GM12892 (cell line): ENCODE measurements at regions not wholly inside any gene's neighbourhood (a gene's known extent, or its start where the extent isn't known, plus 50 kb on each side); places are given as distances from the start of the nearest gene placed in this dataset.
A peak's percentile ranks its signal among the peaks of the same experiment; 100 is the strongest.
"Not testable (repeated sequence)": the region's sequence is repeated elsewhere in the genome, so short reads cannot be mapped to it uniquely, and the experiment has no call there.

Experiments used
- DNase-seq: peaks from one replicate; pipeline ENCODE4 v3.0.0; 2011; ENCODE audit not compliant: insufficient read length
- FAIRE-seq: peaks from 2 replicates; lab custom pipeline; 2011; peaks lifted over from hg19 to GRCh38; lab: Jason Lieb, UNC
- POLR2A ChIP-seq: IDR thresholded peaks from 2 replicates; pipeline ENCODE4 v1.6.1; 2011; ENCODE audit warnings: low read depth, low read length, control low read depth
- POLR2AphosphoS5 ChIP-seq: IDR thresholded peaks from 2 replicates; pipeline ENCODE4 v1.6.1; 2011; ENCODE audit warnings: low read depth, low read length, control low read depth
- TAF1 ChIP-seq: IDR thresholded peaks from 2 replicates; pipeline ENCODE4 v1.6.1; 2011; ENCODE audit warnings: low read depth, mild to moderate bottlenecking, control low read depth, low read length, borderline replicate concordance

- FAIRE-seq (no peak), DNase-seq (no peak)
- TF ChIP-seq POLR2A (no peak), POLR2AphosphoS5 (no peak), TAF1 (no peak)
Measured at GRCh38 chr3:163521261-163521660, 1557.0 kb downstream of the SI start.

DNA sequence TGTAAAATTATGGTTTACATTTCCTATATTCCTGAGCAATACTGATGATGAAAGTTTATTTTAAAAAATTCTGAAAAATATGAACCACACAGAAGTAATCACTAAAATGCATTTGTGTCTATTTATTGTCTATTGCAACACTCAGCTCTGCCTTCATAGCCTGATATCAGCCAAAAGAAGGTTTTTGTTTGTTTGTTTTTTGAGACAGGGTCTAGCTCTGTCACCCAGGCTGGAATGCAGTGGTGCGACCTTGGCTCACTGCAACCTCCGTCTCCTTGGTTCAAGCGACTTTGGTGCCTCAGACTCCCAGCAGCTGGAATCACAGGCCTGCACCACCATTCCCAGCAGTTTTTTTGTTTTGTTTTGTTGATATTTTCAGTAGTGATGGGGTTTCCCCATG lies 1560.2 kb downstream of the SI start:
- FAIRE-seq (no peak), DNase-seq (no peak)
- TF ChIP-seq POLR2AphosphoS5, result no peak
- TF ChIP-seq POLR2A, result no peak
- TF ChIP-seq TAF1, result no peak

DNA sequence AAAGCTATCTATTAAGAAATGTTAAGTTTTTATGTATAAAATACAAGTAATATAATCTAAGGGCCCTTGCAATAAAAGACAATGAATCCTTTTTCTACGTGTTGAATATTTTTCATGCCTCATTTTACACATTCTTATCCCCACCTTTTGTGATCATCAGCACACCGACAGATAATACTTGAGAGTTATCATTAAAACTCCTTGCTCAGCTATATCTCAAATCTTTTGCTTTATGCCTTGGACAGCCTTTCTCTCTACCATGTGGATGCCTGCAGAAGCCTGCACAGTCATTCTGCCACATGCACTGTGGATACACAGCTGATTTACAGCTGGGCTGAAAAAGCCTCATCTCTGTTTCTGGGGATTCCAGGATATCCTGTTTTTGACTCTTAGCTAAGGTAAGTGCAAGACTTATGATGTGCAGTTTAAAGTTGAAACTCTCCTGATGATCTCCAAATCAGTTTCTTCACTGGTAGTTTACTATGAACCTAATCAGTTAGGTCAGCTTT lies 1565.1 kb downstream of the SI start:
- FAIRE-seq (no peak), DNase-seq (no peak)
- TF ChIP-seq POLR2AphosphoS5, result no peak
- TF ChIP-seq POLR2A, result no peak
- TF ChIP-seq TAF1, result no peak

- FAIRE-seq (no peak), DNase-seq (no peak)
- TF ChIP-seq POLR2A (no peak), TAF1 (no peak), POLR2AphosphoS5 (no peak)
Measured at GRCh38 chr3:163508206-163508605, 1570.1 kb downstream of the SI start.

- TF ChIP-seq TAF1 (no peak), POLR2A (no peak), POLR2AphosphoS5 (no peak)
- DNase-seq (no peak), FAIRE-seq (no peak)
Measured at GRCh38 chr3:163504974-163505373, 1573.3 kb downstream of the SI start.

- DNase-seq, FAIRE-seq: not testable (repeated sequence)
Measured at GRCh38 chr3:163499736-163500219, 1578.5 kb downstream of the SI start.

- not testable (repeated sequence) for FAIRE-seq, DNase-seq
Measured at GRCh38 chr3:163498842-163499735, 1579.2 kb downstream of the SI start.

GRCh38 chr3:163491714-163492113 lies 1586.6 kb downstream of the SI start:
- FAIRE-seq (no peak), DNase-seq (no peak)
- no peak for TF ChIP-seq POLR2A
- no peak for TF ChIP-seq TAF1
- no peak for TF ChIP-seq POLR2AphosphoS5

- TF ChIP-seq POLR2AphosphoS5, result no peak
- TF ChIP-seq TAF1, result no peak
- TF ChIP-seq POLR2A, result no peak
- FAIRE-seq, result peak; percentile 65
- no peak for DNase-seq
Measured at GRCh38 chr3:163490119-163490518, 1588.2 kb downstream of the SI start.

DNA sequence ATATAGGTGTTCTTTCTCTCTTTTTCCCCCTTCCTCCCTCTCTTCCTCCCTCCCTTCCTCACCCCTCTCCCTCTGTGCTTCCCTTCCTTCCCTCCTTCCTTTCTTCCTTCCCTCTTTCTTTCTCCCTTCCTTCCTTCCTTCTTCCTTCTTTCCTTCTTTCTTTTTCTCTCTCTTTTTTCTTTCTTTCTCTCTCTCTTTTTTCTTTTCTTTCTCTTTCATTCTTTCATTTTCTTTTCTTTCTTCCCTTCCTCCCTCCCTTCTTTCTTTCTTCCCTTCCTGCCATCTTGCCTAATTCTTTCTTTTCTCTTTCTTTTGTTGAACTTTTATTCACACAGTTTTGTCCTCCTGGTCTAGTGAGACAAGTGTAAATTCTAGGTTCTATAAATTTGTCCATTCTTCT lies 1595.6 kb downstream of the SI start:
- TF ChIP-seq TAF1, result no peak
- TF ChIP-seq POLR2AphosphoS5, result no peak
- TF ChIP-seq POLR2A, result no peak
- DNase-seq (no peak), FAIRE-seq (no peak)

GRCh38 chr3:163481738-163482137 lies 1596.6 kb downstream of the SI start:
- no peak for FAIRE-seq
- DNase-seq, result no peak
- TF ChIP-seq TAF1 (no peak), POLR2A (no peak), POLR2AphosphoS5 (no peak)

DNA sequence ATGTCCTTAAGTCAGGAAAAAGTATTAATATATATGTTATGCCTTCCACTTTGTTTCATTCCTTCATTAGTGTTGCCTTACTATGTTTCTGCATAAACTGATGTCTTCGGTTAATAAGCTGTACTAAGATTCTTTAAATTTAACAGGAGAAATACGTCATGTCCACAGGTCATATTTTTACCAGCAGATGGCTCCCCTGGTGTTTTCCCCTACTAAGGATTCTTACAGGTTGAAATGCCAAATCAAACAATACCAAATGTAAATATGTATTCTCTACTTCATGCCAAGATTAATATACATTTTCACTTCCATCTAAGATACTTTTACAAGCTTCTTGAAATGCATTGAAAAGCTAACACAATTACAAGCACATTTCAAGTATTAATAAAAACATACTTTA lies 1602.1 kb downstream of the SI start:
- DNase-seq (no peak), FAIRE-seq (no peak)
- TF ChIP-seq TAF1, result no peak
- TF ChIP-seq POLR2AphosphoS5, result no peak
- no peak for TF ChIP-seq POLR2A

DNA sequence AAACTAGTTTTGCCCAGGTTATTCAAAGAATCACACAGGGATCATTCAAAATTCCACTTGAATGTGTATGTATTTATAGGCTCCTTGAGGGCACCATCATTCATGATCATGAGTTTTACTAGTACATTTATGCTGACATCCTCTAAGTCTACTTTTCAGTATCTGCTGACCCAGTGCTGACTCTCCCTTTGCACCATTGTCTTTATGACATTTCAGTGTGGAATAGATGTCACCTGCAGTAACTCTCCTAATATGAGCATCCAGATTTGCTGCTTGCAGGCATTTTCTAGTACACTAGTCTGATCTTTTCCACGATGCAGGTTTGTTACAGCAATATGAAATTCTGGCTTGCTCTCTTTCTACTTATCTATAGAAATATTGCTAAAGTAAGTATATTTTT lies 1603.5 kb downstream of the SI start:
- FAIRE-seq, result no peak
- TF ChIP-seq POLR2AphosphoS5 (no peak), TAF1 (no peak), POLR2A (no peak)
- no peak for DNase-seq
